NCI-H774 (cell line): ENCODE measurements at regions not wholly inside any gene's neighbourhood (a gene's known extent, or its start where the extent isn't known, plus 50 kb on each side); places are given as distances from the start of the nearest gene placed in this dataset.
"Not testable (repeated sequence)": the region's sequence is repeated elsewhere in the genome, so short reads cannot be mapped to it uniquely, and the experiment has no call there.

Experiments
- DNase-seq: peaks from one replicate; lab custom pipeline; 2025; lab: John Stamatoyannopoulos, UW

DNA sequence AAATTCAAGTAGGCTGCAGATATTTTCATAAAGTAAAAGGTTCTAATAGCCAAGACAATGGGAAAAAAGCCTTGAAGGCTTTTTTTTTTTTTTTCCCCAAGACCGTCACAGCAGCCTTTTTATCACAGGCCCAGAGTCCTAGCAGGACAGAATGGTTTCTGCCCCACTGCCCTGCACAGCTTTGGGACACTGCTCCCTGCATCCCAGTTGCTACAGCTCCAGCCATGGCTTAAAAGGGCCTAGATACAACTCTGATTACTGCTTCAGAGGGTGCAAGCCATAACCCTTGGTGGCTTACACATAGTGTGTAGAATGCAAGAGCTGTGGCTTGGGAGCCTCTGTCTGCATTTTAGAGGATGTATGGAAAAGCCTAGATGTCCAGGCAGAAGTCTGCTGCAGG is 1362.8 kb downstream of the SLITRK5 start:
- no peak for DNase-seq

DNA sequence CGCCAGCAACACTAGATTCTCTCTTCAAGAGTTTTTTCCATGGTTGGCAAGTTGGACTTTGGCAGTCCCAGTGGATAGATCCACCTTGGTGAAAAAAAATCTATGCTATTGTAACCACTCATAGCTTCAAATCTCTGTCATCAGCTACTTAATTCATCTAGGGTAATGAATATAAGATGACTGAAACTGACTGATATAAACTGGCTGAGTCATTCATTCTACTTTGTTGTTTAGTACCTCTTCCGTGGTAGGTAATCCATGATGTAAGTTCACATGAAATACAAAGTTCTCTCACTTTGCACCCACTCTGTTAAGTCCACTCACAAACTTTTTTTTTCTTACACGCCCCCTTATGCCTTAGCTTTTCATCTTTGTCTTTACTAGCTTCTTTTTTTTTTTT is 1381.5 kb downstream of the SLITRK5 start:
- DNase-seq = no peak

DNA sequence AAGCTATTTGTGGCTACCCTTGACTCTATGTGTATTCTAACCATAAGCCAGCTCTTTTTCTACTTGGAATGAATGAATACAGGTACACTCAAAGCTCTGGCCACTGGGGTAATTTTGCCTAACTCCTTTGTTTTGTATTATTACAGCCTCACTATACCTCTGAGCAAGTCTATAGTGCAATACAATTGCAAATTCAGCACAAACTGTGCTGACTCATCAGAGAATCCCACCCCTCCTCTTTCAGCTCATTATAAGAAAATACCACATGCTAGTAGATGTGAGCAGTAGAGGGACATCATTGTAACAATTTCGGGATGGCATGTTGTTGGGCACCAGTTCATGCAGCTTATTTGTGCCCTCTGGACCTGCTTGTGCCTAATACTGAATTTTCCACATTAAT is 1382.2 kb downstream of the SLITRK5 start:
- no peak for DNase-seq

DNA sequence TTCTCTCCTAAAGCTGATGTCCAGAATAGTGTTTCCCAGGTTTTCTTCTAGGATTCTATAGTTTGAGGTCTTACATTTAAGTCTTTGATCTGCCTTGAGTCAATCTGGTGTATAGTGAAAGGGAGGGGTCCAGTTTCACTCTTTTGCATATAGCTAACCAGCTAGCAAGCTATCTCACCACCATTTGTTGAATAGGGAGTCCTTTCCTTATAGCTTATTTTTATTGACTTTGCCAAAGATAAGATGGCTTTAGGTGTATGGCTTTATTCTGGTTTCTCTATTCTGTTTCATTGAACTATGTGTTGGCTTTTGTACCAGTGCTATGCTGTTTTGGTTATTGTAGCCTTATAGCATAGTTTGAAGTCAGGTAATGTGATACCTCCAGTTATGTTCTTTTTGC is 1386.1 kb downstream of the SLITRK5 start:
- no peak for DNase-seq

DNA sequence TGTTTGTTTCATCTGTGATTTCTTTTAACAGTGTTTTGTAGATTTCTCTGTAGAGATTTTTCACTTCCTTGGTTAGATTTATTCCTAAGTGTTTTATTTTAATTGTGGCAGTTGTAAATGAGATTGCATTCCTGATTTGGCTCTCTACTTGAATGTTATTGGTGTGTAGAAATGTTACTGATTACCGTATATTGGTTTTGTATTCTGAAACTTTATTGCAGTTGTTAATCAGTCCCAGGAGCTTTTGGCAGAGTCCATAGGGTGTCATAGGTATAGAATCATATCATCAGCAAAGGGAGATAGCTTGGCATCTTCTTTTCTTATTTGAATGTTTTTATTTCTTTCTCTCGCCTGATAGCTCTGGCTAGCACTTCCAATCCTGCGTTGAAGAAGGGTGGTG is 1386.7 kb downstream of the SLITRK5 start:
- no peak for DNase-seq

DNA sequence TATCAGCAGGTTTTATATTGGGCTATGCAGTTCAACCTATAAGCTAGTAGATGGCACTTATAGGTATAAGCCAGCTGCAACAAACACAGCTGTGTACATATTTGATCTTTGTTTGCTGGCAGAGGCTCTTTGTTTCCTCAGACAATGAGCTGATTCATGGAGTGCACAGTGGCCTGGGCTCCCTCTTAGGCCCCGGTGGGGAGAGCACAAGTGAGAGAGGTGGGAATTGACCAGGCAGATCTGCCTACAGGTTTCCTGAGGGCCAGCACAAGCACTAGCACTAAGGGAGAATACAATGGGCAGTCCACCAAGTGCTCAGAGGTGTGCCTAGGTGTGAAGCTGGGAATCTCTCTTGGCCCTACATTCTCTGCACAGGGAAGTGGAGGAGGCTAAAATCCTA is 1390.7 kb downstream of the SLITRK5 start:
- DNase-seq = peak; percentile 62

DNA sequence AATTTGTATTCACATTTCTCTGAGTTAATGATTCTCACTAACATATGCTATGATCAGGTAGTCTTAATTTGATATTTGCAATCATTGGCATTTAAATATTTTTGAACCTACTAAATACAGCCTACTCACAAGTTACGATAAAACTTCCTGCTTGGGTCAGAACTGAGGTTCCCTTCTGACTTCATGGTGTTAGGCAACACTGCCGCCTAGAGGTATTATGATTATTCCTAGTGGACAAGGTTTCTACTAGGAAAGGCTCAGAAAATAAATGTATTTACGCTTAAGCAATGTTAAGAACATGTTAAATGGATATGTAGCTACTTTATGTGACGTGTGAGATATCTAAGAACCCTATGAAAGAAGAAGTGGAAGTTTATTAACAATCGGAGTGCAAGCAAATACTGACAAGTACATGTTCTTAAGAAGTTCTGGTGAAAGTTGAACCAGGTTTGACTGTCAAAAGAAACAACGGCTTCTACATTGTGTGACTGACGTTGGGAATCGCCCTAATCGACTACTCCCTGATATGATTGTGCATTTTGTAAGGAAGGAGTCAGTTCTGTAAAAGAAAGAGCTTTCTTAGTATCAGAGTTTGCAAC is 1395.8 kb downstream of the SLITRK5 start:
- no peak for DNase-seq

DNA sequence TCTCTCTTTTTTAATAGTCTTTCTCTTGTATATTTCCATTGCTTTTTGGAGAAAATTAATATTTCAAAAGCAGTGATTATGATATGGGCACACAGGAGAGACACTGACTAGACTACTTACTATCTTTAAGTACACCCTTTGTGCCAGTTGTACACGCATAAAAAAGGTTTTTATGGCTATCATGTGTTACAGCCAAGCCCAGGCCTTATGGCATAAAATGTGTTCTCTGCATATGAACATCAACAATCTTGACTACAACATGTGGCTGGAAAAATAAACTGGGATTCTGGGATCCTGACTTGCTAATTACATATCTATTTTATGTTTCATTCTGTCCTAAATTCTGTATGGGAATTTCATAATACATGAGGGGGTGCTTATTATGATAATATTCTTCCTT is 1401.8 kb downstream of the SLITRK5 start:
- DNase-seq = no peak

DNA sequence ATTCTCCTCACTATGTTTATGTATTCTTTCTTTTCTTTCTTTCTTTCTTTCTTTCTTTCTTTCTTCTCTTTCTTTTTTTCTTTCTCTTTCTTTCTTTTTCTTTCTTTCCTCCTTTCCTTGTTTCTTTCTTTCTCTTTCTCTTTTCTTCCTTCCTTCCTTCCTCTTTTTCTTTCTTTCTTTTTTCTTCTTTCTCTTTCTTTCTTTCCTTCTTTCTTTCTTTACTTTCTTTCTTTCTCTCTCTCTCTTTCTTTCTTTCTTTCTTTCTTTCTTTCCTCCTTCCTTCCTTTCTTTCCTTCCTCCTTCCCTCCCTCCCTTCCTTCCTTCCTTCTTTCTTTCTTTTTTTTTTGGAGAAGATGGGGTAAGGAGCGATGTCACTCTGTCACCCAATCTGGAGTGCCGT is 1405.5 kb downstream of the SLITRK5 start:
- DNase-seq = no peak

DNA sequence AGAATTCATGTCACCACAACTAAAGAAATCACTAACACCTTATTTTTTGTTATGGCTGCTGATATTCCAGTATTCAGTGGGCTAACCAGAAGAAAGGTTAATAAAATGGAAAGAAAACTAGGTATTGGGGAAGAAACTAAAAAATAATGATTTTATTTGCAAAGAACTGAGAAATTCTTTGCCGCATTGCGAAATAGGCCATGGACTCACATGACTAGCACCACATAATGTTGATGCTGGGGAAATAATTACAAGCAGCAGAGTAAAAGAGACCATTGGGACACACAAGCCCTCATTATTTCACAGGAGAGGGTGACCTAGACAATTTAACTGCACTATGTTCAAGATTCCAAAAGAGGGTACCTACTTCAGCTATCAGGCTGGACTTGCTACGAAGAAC is 1411.5 kb downstream of the SLITRK5 start:
- no peak for DNase-seq

DNA sequence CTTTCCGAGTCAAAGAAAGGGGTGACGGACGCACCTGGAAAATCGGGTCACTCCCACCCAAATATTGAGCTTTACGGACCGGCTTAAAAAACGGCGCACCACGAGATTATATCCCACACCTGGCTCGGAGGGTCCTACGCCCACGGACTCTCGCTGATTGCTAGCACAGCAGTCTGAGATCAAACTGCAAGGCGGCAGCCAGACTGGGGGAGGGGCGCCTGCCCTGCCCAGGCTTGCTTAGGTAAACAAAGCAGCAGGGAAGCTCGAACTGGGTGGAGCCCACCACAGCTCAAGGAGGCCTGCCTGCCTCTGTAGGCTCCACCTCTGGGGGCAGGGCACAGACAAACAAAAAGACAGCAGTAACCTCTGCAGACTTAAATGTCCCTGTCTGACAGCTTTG is 1416.9 kb downstream of the SLITRK5 start:
- not testable (repeated sequence) for DNase-seq

DNA sequence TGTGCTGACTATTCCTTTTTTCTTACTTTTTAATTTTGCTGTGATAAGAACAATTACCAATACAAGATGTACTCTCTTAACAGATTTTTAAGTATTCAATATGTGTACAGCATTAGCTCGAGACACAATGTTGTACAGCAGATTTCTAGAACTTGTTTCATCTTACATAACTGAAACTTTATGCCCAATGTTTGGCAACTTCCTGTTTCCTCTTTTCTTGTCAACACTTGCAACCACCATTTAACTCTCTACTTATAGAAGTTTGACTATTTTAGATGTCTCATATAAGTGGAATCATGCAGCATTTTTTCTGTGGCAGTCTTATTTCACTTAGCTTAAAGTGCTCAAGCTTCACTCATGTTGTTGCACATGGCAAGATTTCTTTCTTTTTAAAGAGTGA is 1426.8 kb downstream of the SLITRK5 start:
- DNase-seq = no peak

DNA sequence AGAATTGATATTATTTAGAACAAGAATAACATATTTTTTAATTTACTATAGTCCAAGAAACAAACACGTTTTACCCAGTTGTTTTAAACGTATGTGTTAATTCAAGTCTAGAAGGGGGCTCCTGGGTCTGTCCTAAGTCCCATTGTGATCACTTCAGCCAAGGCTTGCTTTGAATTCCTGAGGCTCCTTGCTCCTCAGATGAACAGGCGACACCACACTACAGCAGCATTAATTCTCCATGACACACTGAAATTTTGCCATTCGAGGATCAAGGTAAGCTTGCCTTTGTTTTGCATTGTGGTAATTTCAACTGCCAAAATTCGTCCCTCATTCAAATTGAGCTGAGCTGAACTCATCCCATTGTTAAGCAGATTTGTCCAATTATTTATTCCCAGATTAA is 1442.6 kb downstream of the SLITRK5 start:
- no peak for DNase-seq

DNA sequence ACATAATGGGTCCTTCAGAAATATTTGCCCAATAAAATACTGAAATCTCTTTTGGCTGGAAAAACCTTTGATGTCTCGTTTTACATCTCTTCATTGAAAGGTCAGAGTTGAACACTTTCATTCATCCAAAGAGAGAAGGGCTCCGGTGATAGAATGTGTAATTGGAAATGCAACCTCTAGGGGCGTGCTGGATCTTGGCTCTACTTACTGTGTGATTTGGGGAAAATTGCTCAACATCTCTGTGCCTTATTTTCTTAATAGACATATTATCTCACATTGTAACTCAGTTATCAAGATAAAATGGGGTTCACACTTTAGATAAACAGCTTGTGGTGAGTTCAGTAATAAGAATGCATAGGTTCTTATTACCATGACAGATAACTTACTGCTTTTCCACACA is 1444.1 kb downstream of the SLITRK5 start:
- DNase-seq = no peak

DNA sequence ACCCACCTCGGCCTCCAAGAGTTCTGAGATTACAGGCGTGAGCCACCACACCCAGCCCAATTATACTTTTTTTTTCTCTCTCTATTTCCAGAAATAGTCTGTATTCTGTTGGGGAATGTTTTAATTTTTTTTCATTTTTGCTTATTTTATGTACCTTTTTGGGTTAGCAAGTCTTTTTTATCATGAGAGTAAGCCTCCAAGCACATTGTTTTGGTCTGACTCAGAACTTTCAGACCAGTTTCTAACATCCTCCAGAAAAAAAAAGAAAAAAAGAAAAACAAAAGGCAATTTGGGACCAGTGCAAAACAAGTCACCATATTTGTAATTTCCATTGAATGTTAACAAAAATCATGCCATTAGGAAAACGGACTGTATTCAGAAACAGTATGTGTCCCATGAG is 1465.5 kb downstream of the SLITRK5 start:
- no peak for DNase-seq

DNA sequence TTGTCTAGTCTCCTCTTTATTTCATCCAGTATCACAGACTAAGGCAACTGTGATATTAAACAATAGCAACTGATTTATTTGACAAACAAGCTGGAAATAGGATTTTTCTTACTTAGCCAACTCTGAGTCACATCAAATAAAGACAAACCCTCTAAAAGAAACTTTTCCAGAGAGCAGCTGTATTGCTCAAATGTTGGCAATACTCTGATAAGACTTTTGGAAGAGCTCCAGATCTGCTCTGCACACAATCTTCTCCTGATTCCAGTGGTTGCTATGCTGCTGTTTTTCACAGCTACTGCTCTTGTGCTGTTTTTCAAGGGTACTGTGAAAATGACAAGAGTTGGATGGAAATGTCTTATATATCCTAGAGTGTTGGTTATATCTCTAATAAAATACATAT is 1479.2 kb downstream of the SLITRK5 start:
- DNase-seq = no peak

DNA sequence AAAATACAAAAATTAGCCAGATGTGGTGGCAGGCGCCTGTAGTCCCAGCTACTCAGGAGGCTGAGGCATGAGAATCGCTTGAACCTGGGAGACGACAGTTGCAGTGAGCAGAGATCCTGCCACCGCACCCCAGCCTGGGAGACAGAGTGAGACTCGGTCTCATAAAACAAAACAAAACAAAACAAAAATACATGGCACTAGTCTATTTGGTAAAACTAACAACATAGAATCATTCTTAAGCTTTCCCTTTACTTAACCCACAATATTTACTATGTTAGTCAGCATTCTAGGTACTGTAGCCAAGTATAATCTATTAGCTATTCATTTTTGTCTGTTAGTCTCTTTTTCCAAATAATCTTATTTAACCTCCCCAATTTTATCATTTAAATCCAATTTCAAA is 1482.8 kb downstream of the SLITRK5 start:
- DNase-seq = no peak

DNA sequence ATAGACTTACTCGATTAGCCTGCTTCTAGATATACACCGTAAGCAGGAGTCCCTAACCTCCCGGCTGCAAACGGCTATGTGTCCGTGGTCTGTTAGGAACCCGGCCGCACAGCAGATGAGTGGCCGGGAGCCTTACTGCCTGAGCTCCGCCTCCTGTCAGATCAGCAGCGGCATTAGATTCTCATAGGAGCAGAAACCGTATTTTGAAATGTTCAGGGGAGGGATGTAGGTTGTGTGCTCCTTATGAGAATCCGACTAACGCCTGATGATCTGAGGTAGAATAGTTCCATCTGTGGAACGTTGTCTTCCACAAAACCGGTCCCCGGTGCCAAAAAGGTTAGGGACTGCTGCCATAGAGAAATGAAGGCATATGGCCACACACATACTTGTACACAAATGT is 1491.9 kb downstream of the SLITRK5 start:
- DNase-seq = no peak

DNA sequence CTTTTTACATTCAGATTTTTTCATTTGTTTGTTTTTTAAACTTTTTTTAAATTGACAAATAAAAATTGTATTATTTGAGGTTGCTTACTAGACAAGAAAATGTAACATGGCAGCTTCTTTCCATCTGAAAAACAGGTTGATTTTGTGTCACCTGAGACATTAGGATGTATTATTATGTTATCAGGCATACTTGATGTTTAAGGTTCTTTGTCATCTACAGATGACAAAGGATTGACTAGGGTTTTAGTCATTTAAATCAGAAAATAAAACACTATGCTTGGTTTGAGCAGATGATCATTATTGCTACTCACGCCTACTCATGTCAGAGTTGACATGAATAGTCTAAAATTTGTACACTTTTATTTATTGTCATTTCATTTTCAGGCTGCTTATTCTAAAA is 1494.5 kb downstream of the SLITRK5 start:
- no peak for DNase-seq

DNA sequence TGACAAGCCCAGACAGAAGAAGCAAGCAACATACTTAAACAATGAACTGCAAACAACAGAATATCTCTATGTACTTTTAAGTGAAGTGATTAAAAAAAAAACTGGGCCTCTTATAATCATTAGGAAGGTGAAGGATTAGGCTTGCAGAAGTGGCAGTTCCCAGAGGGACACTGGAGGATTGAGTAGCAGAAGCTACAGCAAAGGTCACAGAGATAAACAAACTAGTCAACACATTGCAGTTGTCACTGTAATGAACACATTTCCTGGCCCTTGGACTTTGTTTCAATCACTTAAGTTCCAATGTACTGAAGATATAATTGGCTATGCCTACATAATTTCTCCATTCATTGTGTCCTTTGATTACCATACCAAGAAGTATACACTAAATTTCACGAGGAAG is 1498.8 kb downstream of the SLITRK5 start:
- no peak for DNase-seq

DNA sequence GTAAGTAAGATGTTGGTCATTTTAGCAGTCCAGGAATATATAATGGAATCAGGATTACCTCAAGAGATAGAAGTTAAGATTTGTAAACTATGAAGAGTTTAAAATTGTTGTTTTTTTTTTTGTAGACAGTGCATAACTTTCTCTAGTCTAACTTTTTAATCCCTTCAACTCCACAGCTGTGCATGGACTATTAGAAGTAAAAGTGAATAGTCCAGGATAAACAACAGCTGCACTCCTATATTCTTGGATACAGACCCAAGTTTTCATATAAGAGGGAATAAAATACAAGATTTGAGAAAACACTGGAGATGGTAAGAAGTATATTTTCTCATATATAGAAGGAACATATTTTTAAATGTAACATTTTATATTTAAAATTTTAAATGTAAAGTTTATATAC is 1509.9 kb downstream of the SLITRK5 start:
- DNase-seq = no peak

DNA sequence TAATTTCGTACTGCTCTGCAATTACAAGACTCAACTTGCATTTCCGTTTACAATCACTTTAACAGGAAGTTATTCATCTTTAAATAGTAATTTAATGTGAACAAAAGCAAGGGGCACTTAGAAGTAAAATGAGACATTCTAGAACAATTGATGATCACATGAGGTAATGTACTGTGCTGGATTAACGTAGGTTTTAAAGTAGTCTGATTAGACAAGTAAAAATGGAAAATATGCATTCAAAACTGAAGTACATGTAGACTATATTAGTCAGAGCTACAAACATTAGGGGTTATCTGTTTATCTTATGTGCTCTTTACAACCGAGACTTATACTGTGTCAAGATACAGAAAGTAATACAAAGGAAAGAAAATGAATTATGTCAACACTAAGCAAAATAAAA is 1528.0 kb downstream of the SLITRK5 start:
- no peak for DNase-seq

DNA sequence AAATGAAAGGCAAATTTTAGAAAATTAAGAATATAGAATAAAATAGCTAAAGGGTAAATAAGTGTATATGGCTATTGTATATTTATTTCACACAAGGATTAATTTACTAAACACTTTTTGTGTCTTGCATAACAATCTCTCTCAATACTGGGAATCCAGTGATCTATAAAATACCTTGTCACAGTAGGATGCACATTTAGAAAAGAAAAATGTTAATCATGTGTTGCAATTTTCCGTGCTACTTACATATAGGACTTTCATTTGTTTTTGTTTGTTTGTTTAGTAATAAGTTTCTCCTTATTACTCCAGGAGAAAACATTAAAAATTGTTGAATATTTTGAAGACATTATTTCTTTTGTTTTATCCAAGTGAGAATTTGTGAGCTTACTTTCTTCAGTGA is 1533.3 kb downstream of the SLITRK5 start:
- no peak for DNase-seq

DNA sequence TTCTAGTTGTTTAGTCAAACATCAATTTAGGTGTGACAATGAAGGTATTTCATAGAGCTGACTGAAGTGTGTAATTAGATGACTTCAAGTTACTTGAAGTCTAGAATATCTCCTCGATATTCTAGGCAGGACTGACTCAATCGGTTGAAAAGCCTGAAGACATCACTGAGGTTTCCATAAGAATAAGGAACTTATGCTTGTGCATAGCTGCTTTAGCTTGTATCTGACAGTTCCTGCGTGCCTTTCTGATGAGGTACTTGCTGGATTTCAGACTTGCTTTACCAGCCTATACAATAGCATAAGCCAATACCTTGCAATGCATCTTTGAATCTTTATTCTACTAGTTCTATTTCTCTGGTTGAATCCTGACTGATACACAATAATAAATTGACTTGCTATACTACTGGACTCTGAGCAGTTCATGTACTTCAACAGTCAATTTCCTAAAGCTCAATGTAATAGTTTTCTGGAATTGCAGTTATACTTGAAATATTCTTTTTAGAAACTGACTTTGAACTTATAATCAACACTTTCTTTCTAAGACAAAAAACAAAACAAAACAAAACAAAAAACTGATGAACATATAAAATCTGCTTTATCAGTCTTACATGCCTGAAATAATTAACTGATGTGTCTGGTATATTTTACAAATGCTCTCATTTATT is 1534.8 kb downstream of the SLITRK5 start:
- no peak for DNase-seq
